GM21381 (cell line): ENCODE measurements at regions not wholly inside any gene's neighbourhood (a gene's known extent, or its start where the extent isn't known, plus 50 kb on each side); places are given as distances from the start of the nearest gene placed in this dataset.

ENCODE experiments used
- ATAC-seq: cut with Tn5 transposase; IDR thresholded peaks from one replicate; pipeline ENCODE4 v1.9.1; 2021; ENCODE audit warnings: mild to moderate bottlenecking, moderate library complexity; ENCODE audit not compliant: unreplicated experiment

DNA sequence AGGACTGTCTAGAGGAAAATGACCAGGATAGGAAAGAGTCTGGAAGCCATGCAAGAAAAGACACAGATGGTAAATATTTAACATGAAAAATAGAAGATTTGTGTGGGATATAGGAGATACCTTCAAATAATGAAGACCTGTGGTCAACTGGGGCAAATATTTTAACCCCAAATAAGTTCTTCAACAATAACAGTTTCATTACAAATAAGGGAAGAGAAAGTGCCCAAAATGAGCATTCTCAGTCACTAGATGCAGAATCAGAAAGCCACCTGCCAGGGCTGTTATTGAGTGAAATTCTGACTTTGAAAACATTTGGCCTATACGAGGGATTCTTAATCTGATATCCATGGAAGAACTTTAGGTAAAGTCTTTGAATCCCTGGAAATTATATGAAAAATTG is 231.2 kb upstream of the PLEKHG7 start:
- peak; percentile 38 for ATAC-seq

DNA sequence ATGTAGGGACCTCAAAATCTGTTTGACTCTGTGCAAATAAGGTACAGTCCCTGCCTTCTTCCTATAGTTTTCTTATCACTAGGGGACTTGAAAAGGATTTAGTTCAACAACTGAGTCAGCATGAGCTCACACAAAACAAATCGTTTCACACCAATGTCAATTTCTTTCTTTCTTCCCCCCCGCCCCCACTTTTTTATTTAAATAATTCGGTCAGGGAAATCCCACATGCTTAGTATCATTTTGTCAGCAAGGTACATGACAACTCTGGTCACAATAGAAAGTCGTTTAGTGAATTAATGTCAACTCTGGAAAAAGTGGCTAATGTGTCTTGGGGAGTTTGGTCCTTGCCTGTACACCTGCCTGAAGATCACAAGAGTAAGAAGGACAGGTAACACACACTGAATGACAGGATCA is 232.2 kb upstream of the PLEKHG7 start:
- ATAC-seq = peak; percentile 33

DNA sequence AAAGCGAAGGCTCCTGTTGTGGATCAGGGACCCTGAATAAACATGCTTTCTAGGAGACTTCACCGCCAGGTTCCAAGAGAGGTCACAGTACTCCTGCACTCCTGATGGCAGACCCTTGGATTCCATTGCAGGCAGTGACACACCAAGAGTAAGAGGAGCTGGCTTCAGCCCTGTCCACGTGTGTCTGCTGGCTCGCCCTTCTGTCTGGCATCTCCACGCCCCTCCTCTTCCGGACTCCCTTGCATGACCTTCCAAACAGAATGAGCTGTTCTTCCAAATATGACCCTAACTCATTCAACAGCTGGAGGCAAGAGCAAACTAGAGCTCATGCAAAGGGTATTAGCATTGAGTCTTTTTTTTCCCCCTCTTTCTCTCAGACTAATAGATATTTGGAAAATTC is 233.0 kb upstream of the PLEKHG7 start:
- ATAC-seq = no peak

DNA sequence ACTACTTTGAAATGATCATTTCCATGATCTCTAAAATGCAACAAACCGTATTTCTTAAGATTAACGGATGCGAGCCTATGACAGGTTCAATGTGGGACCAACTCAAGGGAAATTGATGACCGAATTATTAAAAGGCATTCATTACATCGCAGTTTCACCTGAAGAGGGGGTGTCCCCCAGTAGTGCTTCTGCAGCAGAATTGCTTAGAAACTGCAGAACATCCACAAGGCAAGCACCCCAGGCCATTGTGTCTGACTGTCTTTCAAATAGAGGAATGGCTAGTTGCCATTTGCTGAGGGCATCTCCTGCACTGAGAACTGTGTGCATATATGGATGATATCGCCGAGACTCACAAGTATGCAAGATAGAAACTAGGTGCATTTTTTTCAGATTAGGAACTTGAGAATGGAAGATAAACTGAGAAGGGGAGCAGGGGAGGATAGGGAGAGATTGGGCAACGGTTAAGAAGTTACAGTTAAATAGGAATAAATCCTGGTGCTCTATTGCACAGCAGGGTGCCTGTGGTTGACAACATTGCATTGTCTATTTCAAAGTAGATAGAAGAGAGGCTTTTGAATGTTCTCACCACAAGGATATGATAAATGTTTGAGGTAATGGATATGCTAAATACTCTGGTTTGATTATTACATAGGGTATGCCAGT is 234.3 kb upstream of the PLEKHG7 start:
- ATAC-seq = no peak

DNA sequence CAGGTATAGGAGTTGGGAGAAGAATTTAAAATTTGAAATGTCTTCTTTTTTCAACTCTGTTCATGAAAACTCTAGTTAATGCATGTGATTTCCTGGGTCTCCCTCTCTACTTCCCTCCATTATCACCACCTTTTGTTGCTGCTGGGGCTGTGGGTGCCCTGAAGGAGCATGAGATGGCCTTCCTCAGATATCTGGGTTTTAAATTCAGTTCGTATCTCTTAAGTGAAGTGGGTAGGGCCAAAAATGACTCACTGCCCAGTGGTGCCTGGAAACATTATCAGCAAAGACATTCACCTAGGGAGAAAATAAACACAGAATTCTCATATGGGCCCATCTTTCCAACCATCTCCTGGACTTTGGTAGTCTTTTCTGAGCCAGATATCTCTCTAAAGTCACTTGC is 234.9 kb upstream of the PLEKHG7 start:
- no peak for ATAC-seq

DNA sequence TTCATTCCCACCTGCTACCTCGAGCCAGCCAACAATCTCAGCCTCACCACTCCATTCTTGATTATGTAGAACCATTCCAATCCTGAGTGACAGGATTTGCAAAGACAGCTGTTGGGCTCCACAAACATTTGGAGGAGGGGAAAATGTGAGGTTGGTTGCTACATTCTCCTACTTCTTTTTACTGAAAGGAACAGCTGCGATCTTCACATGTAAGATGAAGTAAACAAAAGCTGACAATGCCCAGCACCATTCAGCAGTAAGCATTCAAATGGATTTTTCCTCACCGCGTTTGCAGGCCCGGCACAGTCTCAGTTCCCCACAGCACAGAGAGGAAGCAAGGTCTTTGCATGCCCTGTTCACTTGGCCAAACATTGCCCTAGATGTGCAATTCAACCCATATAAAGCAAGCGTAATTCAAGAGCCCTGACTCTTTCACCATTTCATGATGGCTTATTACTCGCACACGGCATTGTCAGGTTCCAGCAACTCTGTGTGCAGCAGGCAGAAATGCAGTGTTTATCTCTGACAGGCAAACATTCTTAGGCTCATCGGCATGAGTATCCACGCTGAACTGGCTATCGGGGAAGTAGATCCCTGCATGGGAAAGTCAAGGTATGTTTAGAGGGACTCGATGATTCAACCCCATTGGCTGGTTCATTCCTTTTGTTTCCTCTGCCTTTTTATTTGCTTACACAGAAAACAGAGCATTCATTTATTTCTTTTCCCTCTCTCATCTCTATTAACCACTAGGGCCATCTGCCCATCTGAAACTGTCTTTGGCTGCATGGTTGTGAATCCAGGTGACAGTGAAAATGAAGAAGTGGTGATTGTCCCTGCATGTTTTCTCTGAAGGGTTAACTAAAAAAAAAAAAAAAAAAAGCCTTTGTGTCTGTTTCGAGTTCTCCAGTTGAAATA is 236.1 kb upstream of the PLEKHG7 start:
- ATAC-seq = peak; percentile 33

DNA sequence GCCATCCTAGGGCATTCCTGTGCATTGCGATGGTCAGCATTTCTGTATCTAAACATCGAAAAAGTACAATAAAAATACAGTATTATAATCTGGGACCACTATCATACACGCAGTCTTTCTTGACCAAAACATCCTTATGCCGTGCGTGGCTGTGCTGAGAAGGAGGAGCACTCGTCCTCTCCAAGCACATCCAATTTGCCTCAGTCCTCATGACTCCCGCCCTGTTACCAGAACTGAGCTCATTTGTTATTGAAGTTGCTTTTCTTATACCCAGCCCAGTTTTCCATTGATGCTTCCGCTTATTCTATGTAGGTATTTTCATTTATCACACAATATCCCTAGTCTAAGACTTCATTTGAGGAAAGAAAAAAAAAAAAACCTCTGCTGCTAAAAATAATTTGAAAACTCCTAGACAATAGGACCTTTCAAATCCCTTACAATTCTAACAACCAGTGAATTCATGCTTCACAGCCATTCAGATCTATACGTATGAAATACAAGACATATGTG is 236.9 kb upstream of the PLEKHG7 start:
- no peak for ATAC-seq

DNA sequence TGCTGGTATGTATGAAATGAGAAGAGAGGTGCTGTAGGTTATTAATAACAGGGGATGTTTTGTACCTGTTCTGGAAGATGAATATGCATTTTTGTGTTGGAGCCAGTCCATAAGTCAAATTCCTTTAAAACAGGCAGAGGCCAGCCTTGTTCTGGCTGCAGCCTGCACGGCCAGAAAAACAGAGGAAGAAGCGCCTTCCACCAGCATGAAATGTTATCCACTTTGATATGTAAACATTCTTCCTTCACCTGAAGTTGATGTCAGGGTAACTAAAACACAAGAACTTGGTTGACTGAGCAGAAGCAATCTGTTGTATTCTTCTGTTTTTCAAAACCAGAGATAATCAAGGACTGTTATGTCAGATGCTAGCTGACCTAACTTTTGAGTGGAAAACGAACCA is 237.9 kb upstream of the PLEKHG7 start:
- ATAC-seq = no peak

DNA sequence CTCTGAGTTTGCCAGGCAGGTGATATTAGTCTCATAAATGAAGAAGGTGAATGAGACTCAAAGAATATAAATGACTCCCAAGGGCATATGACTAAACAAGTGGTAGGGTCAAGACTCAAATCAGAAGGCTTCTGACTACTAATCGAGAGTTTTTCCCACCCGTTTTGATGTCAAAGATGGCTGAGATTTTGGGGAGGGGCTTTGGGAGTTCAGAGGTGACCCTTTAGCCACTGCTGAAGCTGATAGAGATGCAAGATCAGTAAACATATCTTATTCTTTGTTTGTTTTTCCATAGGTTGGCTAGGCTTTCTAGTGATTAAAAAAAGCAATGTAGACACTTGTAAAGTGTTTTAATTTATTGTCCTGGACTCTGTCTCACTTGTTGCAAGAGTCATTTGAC is 239.6 kb upstream of the PLEKHG7 start:
- ATAC-seq = no peak

DNA sequence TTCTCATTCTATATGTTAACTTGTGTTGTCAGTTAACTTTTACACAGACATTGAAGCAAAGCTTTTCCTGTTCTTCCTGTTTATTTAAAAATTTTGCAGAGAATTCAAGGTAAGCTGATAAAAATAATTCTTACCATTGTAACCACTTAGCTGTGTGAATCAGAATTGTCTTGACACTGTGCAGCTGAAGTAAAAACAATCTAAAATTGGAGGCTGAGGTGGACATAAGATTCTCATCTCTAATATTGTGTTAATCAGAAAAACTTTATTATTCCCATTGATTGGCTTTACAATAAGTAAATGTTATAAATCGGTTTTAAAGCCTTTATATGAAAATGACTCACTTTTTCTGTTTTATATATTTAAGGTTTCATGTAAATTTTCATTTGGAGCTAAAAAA is 240.3 kb upstream of the PLEKHG7 start:
- ATAC-seq = no peak

DNA sequence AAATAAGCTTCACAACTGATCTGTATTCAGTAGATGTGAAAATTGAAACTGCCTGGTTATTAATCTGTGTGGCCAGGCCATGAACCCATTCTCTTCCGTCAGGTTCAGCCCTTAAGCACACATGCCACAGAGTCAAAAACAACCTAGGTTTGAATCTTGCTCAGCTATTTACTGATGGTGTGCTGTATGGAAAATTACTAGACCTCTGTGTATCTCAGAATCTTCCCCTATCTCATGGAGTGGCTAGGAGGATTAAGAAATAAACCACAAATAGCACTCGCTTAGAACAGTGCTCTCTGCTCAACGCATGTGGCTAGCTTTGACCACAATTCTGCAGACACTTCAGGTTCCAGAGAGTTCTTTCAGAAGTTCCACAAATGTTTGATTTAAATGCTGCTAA is 240.7 kb upstream of the PLEKHG7 start:
- ATAC-seq = peak; percentile 74

DNA sequence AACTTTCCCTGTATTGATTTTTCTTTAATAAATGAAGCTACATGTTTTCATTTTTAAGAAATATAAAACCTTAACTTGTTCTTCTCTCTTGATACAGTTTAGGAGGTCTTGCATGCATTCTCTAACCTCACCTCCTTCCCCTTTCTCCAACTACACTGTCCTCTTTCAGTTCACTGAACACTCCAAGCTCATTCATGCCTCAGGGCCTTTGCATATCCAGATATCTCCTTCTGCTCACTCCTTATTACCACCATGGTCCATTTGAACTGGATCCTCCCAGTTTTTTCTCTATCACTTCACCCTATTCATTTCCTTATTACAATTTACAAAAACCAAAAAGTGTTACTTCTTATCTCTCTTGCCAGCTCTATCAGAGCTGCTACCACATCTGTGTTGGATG is 242.9 kb upstream of the PLEKHG7 start:
- no peak for ATAC-seq

DNA sequence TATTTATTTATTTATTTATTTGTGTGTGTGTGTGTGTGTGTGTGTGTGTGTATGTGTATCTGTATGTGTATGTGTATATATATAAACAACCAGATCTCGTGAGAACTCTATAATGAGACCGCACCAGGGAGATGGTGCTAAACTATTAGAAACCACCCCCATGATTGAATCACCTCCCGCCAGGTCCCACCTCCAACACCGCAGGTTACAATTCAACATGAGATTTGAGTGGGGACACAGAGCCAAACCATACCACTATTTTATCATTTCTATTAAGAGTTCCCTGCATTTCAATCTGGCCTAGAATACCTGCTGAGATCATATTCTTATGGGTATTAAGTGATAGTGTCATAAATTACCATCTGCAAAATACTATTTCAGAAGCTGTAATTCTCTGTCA is 243.8 kb upstream of the PLEKHG7 start:
- no peak for ATAC-seq

DNA sequence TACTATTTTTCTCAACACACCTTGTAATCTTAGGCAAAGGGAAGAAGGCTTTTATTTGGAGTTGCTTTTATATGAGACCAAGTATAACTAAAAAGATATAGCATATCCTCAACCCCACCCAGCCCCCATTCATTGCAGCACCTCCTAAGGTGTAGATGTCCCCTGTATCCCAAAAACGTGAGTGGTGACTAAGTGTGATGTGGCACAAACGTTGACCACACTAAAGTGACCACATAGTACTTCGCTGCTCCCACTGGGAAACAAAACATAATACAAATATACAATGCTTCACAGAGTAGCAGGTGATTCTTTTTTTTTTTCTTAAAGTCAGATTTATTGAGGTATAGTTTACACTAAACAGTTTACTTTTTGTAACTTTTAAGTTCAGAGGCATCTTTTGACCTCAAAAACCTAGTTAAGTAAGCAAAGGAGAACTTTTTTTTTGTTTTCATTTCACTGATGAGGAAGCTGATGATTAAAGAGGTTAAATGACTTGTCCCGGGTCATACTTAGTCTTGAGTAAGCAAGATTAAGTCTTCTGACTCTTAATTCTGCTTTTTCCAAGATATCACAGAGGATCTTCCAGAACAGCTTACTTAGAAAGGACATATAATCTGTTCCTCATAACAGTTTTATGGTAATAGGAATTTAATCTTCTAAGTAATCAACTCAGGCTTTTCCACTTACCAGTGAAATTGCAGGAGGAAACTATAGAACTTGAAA is 245.2 kb upstream of the PLEKHG7 start:
- ATAC-seq = no peak

DNA sequence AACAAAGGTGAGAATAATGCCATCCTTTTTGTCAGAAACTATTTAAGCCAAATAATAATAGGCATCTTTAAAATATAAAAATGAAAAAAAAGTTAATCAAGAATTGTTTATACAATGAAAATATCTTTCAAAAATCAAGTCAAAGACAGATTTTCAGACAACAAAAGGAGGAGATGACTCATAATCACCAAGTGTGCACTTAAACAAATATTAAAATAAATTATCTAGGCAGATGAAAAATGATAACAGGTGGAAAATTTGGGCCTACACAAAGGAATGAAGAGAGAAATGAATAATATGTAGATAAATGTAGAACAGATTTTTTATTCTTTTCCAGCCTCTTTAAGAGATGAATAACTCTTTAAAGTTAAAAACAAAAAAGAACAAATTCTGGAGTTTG is 250.0 kb upstream of the PLEKHG7 start:
- ATAC-seq = no peak

DNA sequence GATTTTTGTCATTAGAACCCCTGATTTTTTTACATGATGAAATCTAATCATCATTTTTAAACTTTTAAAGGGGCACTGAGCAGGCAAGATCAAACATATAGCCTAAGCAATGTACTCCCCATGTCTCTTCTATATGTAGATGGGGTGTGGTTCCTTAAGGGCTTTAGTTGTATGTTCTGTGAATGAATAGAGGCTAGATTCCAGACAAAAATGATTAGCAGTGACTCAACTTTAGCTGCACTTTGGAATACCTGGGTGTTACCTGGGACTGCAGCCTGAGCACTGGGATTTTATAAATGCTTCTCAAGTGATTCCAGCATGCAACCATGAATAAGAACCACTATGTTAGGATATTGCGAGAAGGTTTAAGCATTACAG is 256.7 kb upstream of the PLEKHG7 start:
- no peak for ATAC-seq

DNA sequence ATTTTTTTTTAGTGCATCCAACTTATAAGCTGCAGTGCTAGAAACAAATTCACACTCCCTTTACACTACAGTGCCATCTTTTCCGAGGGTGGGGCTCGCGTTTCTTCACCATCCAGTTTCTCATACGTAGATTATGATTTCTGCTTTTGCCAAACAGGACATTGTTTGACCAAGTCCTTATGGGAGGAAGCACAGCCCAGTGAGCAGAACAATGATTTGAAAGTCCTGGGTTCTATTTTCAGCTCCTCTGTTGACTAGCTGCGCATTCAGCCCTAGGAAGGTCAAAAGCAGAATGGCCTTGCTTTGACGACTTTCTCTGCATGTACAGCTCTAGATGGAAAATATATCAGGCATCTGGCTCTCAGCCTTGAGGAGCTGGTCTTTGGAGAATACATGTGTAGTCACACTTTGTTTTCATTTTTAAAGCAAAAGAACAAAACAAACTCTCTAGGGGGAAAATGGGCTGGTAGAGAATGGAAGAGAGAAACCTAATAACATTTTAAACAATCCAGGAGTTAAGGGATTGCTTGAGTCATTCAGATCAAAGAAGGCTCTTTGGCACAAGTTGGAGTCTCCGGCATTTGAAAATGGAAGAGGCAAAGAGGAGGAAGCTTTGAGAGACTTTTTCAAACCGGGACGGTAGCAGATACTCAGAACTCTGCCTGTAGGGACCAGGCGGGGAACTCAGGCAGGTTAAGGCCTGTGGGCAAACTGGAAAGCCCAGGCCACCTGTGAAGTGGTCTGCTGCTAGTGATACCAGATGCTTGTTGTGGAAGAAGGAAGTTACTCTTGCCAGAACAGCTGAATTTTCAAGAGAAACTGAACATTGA is 257.3 kb upstream of the PLEKHG7 start:
- peak; percentile 87 for ATAC-seq

DNA sequence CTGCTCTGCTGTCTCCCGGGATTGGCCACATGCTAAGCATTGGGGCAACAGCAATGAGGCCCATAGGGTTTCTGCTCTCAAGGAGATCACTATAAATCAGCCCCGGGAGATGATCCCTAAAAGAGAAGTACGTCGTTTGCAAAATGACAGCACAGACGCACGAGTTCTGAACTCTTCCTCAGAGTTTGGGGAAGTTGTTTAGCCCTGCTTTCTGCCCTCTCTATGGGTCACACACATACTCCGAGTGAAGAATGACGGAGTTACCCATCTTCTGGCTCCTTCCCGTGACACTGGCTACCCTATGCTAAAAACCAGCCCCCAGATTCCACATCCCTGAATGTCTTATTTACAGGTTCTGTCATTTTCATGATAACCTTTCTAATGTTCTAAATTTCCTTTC is 258.0 kb upstream of the PLEKHG7 start:
- peak; percentile 38 for ATAC-seq

DNA sequence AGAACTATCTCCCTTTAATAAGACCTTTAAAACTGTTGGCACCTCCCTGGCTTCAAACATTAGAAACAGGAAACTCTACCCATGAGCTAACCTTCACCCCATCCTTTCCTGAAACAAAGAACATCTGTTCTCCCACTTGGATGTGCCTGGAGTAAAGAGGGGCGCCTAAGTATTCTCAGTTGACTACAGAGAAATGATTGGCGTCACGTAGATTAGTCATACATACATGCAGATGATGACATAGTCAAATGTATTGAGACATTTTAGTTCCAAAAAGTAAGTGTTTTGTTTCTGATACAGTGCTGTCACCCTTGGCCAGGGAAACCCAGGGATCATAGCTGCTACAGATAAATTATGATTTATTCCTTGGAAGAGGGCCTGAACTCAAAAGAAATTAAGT is 260.0 kb upstream of the PLEKHG7 start:
- ATAC-seq = no peak

DNA sequence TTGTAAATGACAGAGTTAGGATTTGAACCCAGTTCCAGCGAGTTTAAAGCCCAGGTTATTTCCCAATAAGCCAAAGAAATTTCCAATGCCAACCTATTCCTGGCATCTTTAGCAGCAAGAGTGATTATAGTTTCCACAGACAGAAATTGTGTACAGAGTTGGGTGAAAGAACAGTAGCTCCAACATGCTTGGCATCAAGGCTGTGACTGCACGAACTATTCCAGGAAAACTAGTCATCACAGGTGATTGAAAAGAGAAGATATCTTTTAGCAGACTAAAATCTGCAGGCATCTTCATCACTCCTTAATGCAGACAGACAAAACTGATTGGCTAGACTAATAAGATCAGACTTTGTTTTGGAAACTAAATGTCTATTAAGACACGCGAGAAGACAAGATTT is 262.7 kb upstream of the PLEKHG7 start:
- no peak for ATAC-seq

DNA sequence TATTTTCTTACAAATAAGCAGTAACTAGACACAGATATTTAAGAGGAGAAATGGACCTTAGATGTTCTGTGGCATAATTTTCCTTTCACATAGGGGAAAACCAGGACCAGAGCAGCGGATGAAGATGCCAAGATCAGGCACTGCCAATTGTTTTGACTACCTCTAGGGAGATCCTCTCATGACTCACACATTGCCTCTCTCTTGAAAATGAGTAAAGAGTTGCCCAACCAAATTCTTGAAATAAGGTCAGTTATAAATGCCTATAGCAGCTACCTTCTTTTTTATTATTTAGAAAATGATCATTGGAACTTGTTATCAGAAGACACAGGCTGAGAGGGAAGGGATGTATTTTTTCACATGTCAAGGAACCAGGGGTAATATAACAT is 263.4 kb upstream of the PLEKHG7 start:
- no peak for ATAC-seq
